ENCODE measurements at regions not wholly inside any gene's neighbourhood (a gene's known extent, or its start where the extent isn't known, plus 50 kb on each side); places are given as distances from the start of the nearest gene placed in this dataset.

GRCh38 chr6:54633601-54634000 is 213.0 kb upstream of the FAM83B start:
- DNase-seq (ENCODE audit: low read depth in 2 of 2): no peak

DNA sequence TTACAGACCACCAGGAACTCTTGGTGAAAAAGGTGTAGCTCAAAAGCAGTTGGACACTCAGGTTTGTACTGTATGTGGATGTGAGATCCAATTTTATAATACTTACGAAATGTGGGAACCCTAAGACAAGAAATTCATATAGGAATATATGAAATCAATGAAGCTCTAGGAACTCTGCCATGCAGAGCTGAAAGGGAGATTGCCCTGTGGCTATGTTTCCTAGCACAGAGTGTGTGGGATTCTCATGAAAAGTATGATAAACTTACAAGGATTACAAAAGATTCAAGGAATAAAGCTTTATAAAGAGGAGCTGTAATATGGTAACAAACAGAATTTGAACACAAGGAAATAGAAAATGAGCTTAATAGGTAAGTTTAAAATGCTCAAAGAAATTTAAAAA is 205.7 kb upstream of the FAM83B start:
- no peak for DNase-seq (ENCODE audit: low read depth in 2 of 2)

DNA sequence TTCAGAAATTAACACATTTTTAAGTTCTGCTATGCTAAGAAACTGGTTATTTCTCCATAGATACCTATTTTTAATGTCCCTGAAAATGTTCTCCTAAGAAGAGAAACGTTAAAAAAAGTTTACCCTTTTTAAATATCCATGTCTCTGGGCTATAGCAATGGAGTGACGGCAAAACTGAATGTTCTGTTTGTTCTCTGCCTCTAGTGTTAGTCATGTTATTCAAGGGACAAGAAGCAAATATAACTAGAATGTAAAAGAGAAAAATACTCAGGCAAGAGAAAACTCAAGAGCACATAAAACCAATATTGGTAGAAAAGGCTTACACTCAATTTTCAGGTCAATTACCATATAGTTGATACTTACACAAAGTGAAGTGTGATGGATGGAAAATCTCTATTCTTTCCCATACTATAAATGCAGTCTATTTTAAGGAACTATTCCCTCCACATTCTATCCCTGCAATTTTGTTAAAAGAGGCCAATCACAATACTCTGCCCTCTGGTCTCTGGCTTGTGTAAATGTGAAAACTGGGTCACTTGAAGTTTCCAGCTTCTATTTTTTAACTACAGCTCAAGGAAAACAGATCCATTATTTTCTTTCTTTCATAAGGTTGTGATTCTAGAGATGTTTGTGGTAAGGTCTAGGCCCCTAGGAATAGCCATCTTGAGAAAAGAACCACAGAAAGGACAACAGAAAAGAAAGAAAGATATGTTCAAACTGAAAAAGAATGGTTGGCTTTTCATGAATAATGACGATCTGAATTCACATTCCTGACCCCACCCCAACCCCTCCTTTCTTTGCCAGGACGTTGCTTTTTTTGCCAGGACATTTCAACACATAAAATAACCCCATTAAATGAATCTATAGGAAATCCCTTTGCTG is 200.3 kb upstream of the FAM83B start:
- no peak for DNase-seq (ENCODE audit: low read depth in 2 of 2)

- DNase-seq (ENCODE audit: low read depth in 2 of 2): peak in 1 of 2 donors; percentile 66
Observed at GRCh38 chr6:54646951-54647664, 199.5 kb upstream of the FAM83B start.

- no peak for DNase-seq (ENCODE audit: low read depth in 2 of 2)
Observed at GRCh38 chr6:54654381-54654780, 192.2 kb upstream of the FAM83B start.

- no peak for DNase-seq (ENCODE audit: low read depth in 2 of 2)
Observed at GRCh38 chr6:54655162-54655561, 191.4 kb upstream of the FAM83B start.

- no peak for DNase-seq (ENCODE audit: low read depth in 2 of 2)
Observed at GRCh38 chr6:54665278-54665677, 181.3 kb upstream of the FAM83B start.

- no peak for DNase-seq (ENCODE audit: low read depth in 2 of 2)
Observed at GRCh38 chr6:54680531-54680930, 166.0 kb upstream of the FAM83B start.

GRCh38 chr6:54681267-54681666 is 165.3 kb upstream of the FAM83B start:
- no peak for DNase-seq (ENCODE audit: low read depth in 2 of 2)

DNA sequence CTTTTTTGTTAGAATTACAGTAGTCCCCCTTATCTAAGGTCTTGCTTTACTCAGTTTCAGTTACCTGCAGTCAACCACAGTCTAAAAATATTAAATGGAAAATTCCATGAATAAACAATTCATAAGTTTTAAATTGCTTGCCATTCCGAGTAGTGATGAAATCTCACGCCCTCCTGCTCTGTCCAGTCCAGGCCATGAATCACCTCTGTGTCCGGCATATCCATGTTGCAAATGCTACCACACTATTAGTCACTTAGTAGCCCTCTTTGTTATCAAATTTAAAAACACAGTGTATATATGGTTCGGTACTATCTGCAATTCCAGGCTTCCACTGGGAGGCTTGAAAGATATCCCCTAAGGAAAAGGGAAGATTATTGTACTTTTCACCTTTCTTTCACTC is 164.6 kb upstream of the FAM83B start:
- peak in 1 of 2 donors; percentile 57 for DNase-seq (ENCODE audit: low read depth in 2 of 2)

DNA sequence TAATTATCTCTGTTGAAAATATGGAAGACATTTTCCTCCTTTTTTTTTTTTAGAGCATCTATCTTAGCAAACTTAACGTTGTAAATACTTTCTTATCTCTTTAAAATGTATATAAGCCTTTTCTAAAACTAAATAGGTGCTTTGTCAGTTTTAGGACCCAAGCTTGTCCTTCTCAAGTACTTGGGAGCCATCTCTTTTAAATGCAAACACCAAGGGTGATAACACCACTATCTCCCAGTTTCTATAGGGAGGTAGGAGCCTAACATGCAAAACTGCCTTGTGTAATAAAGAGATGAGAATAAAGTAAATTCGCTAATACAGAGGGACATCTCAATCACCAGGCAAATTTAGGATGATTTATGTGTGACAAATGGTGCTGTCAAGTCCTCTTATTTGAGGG is 157.0 kb upstream of the FAM83B start:
- no peak for DNase-seq (ENCODE audit: low read depth in 2 of 2)

DNA sequence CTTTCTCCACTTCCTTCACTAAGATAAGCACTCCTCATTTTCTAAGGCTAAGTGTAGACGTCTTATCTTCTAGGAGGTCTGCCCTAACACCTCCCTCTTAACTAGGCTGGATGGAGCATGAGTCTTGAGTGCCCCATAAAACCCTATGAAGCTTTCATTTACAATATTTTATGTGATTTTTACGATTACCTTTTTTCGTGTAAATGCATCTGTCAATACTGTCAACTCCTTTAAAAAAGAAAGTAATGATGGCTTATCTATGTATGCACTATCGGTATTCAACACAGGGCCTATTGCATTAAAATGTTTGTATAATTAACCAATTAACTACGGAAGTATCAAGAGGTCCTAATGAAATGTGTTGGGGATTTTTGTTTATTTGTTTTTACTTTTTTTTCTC is 156.0 kb upstream of the FAM83B start:
- no peak for DNase-seq (ENCODE audit: low read depth in 2 of 2)

- no peak for DNase-seq (ENCODE audit: low read depth in 2 of 2)
Observed at GRCh38 chr6:54694928-54695532, 151.5 kb upstream of the FAM83B start.

- no peak for DNase-seq (ENCODE audit: low read depth in 2 of 2)
Observed at GRCh38 chr6:54695815-54696214, 150.8 kb upstream of the FAM83B start.

DNA sequence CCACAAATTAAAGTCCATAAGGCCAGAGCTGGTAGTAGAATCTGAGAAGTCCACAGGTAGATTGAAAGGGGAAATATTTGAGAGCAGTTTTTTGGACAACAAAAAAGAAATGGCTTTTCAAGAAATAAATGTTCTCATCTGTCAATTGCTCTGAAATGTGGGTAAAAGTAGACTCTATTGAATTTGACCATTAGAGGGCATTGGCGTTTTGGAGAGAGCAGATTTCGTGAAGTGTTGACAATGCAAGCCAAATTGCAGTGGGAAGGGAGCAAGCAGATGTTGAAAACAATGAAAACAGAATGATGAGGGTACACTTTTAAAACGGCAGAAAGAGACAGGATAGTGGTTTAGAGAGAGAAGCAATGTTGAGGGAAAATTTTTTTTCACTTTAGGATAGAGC is 149.1 kb upstream of the FAM83B start:
- no peak for DNase-seq (ENCODE audit: low read depth in 2 of 2)

- no peak for DNase-seq (ENCODE audit: low read depth in 2 of 2)
Observed at GRCh38 chr6:54698974-54699373, 147.6 kb upstream of the FAM83B start.

GRCh38 chr6:54700158-54700557 is 146.4 kb upstream of the FAM83B start:
- no peak for DNase-seq (ENCODE audit: low read depth in 2 of 2)

DNA sequence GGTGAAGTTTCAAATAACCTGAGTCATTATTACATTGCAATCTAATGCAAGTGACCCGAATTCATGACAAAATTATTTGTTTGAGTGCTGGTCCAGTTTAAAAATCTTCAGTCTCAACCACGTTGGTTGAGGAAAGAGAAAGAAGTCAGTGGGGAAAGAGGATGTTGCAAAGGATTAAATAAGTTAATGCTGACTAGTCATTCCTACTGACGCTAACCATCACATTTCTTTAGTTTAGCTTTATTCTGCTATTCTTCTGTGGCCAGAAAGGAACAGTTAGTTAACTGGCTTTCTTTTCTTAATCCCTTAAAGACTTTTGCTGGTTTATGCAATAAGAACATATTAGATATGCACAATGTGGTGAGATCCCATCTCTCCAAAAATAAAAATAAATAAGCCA is 143.8 kb upstream of the FAM83B start:
- no peak for DNase-seq (ENCODE audit: low read depth in 2 of 2)

GRCh38 chr6:54706391-54706790 is 140.2 kb upstream of the FAM83B start:
- no peak for DNase-seq (ENCODE audit: low read depth in 2 of 2)

- no peak for DNase-seq (ENCODE audit: low read depth in 2 of 2)
Observed at GRCh38 chr6:54706844-54707605, 139.5 kb upstream of the FAM83B start.

DNA sequence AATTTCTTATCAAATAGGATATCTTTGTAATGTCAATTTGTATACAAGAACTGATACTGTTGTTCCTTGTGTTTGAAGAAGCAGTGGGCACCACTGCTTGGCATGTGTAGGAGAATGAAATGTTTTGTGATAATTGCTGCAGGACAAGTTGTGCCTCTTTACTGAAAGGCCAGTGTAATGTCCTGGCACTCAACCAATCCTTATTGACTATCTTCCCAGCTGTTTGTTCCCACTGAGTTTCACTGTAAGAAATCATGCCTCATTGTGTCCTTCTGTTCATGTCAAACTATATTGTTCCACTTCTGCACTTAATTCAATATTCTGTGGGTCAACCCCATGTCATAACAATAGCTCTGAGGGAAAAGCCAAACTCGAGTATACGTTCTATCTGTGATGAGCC is 136.1 kb upstream of the FAM83B start:
- DNase-seq (ENCODE audit: low read depth in 2 of 2): no peak

DNA sequence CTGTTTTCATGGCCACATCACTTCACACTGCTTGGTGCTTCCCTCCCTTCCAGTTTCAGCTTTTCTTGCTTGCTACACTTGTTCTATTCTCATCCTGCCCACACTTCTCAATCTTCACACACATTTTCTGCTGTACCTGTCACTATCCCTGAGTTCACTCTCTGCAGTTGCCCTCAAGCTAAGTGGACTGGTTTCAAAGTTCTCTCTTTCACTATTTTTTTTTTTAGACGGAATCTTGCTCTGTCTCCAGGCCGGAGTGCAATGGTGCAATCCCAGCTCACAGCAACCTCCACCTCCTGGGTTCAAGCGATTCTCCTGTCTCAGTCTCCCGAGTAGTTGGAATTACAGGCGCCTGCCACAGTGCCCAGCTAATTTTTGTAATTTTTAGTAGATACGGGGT is 130.6 kb upstream of the FAM83B start:
- no peak for DNase-seq (ENCODE audit: low read depth in 2 of 2)
